ENCODE measurements at regions not wholly inside any gene's neighbourhood (a gene's known extent, or its start where the extent isn't known, plus 50 kb on each side); places are given as distances from the start of the nearest gene placed in this dataset.

GRCh38 chr2:185428000-185428399 is 310.6 kb upstream of the FSIP2 start:
- TF ChIP-seq CTCF (IDR thresholded peaks at IDR 0.05; ENCODE audit: low read depth, low read length, missing control alignments), result no peak
- H3K4me3 ChIP-seq (ENCODE audit: low read depth, low read length), result no peak overlapping the region
- no peak for DNase-seq (ENCODE audit: low read depth)
- in situ Hi-C loops (cut with HindIII; ENCODE audit: low sequenced_read_pairs), result no loop called here

GRCh38 chr2:185433824-185434223 is 304.8 kb upstream of the FSIP2 start:
- peak; percentile 74 for DNase-seq (ENCODE audit: low read depth)
- H3K4me3 ChIP-seq (ENCODE audit: low read depth, low read length), result no peak overlapping the region
- in situ Hi-C loops (cut with HindIII; ENCODE audit: low sequenced_read_pairs), result no loop called here
- no peak for TF ChIP-seq CTCF (IDR thresholded peaks at IDR 0.05; ENCODE audit: low read depth, low read length, missing control alignments)

- in situ Hi-C loops (cut with HindIII; ENCODE audit: low sequenced_read_pairs), result no loop called here
- H3K4me3 ChIP-seq (ENCODE audit: low read depth, low read length), result no peak overlapping the region
- DNase-seq (ENCODE audit: low read depth), result no peak
- no peak for TF ChIP-seq CTCF (IDR thresholded peaks at IDR 0.05; ENCODE audit: low read depth, low read length, missing control alignments)
Measured at GRCh38 chr2:185436787-185437372, 301.7 kb upstream of the FSIP2 start.

- H3K4me3 ChIP-seq (ENCODE audit: low read depth, low read length), result no peak overlapping the region
- in situ Hi-C loops (cut with HindIII; ENCODE audit: low sequenced_read_pairs), result no loop called here
- no peak for TF ChIP-seq CTCF (IDR thresholded peaks at IDR 0.05; ENCODE audit: low read depth, low read length, missing control alignments)
- DNase-seq (ENCODE audit: low read depth), result no peak
Measured at GRCh38 chr2:185441486-185442005, 297.1 kb upstream of the FSIP2 start.

- H3K4me3 ChIP-seq (ENCODE audit: low read depth, low read length), result no peak overlapping the region
- no peak for TF ChIP-seq CTCF (IDR thresholded peaks at IDR 0.05; ENCODE audit: low read depth, low read length, missing control alignments)
- in situ Hi-C loops (cut with HindIII; ENCODE audit: low sequenced_read_pairs), result no loop called here
- peak; percentile 93 for DNase-seq (ENCODE audit: low read depth)
Measured at GRCh38 chr2:185456517-185456916, 282.1 kb upstream of the FSIP2 start.

- in situ Hi-C loops (cut with HindIII; ENCODE audit: low sequenced_read_pairs), result no loop called here
- H3K4me3 ChIP-seq (ENCODE audit: low read depth, low read length), result no peak overlapping the region
- no peak for DNase-seq (ENCODE audit: low read depth)
- TF ChIP-seq CTCF (IDR thresholded peaks at IDR 0.05; ENCODE audit: low read depth, low read length, missing control alignments), result no peak
Measured at GRCh38 chr2:185463481-185463880, 275.1 kb upstream of the FSIP2 start.

Measured in astrocyte of the cerebellum (primary cell).